ENCODE measurements at regions not wholly inside any gene's neighbourhood (a gene's known extent, or its start where the extent isn't known, plus 50 kb on each side); places are given as distances from the start of the nearest gene placed in this dataset.

- Histone ChIP-seq H3T11ph (ENCODE audit: low read length) (no peak overlapping the region), H2BK120ac (ENCODE audit: low read depth, low read length, poor library complexity, severe bottlenecking) (no peak overlapping the region), H3K4me2 (ENCODE audit: insufficient read depth, insufficient read length, low read length) (no peak overlapping the region), H3K23me2 (ENCODE audit: insufficient read length, low read depth, low read length, poor library complexity, severe bottlenecking) (no peaks in the 10 kb centered on the region), H4K5ac (ENCODE audit: insufficient read length, low read depth, low read length) (no peak overlapping the region), H3K23ac (ENCODE audit: insufficient read length, low read depth, low read length) (no peak overlapping the region), H3K9ac (ENCODE audit: extremely low read depth, insufficient read length, low read length) (no peak overlapping the region), H2BK5ac (ENCODE audit: insufficient read length, low read length) (no peak overlapping the region), H2BK12ac (ENCODE audit: insufficient read length, low read depth, low read length) (no peak overlapping the region), H4K20me1 (ENCODE audit: control insufficient read depth, insufficient read depth, insufficient read length) (no peaks in the 10 kb centered on the region), H3K79me1 (ENCODE audit: insufficient read depth, low read depth, low read length, poor library complexity, severe bottlenecking) (no peaks in the 10 kb centered on the region), H3K18ac (ENCODE audit: insufficient read length, low read depth, low read length) (no peak overlapping the region), H3K9me3 (ENCODE audit: control insufficient read depth, low read depth, low read length) (no peaks in the 10 kb centered on the region), H3K4ac (ENCODE audit: low read depth, low read length) (no peak overlapping the region), H3K4me1 (ENCODE audit: insufficient read depth, low read length) (no peaks in the 10 kb centered on the region), H2AFZ (ENCODE audit: low read length) (no peak overlapping the region), H2BK15ac (ENCODE audit: low read depth, low read length) (no peak overlapping the region), H3K56ac (ENCODE audit: insufficient read length, low read depth, low read length) (no peak overlapping the region), H4K8ac (replicated peaks; ENCODE audit: insufficient read length, low read depth, low read length) (no peak overlapping the region), H3K27ac (ENCODE audit: insufficient read length, low read depth, low read length) (no peak overlapping the region), H2BK20ac (ENCODE audit: low read depth, low read length, poor library complexity, severe bottlenecking) (no peak overlapping the region), H3K27me3 (ENCODE audit: insufficient read depth, low read length) (no peaks in the 10 kb centered on the region), H3K79me2 (ENCODE audit: insufficient read depth, low read length) (no peaks in the 10 kb centered on the region), H4K91ac (ENCODE audit: insufficient read length, low read depth, low read length) (no peak overlapping the region), H3K14ac (ENCODE audit: insufficient read depth, low read length) (no peak overlapping the region), H2AK5ac (ENCODE audit: insufficient read length, low read length) (no peak overlapping the region)
- no peak for TF ChIP-seq CTCF (conservative IDR thresholded peaks at IDR 0.05)
- WGBS (ENCODE audit: extremely low coverage, insufficient read length, low lambda C conversion rate) = no CpG with 5 or more reads among the region's 1 CpG
- DNase-seq = no peak
- Mint-ChIP-seq H3K4me3 (no peak overlapping the region), H3K36me3 (ENCODE audit: insufficient read depth in 1 of 3, low read depth in 3 of 3) (no peaks in the 10 kb centered on the region), H3K4me1 (no peaks in the 10 kb centered on the region), H3K9me3 (peaks cover 0 to 3% of the 10 kb centered on the region in 2 experiments; a peak in 2 of 5 replicates), H3K27ac (no peak overlapping the region), H3K27me3 (ENCODE audit: low read depth) (no peaks in the 10 kb centered on the region)
These were observed 135.4 kb upstream of the SERPINE2 start for GRCh38 chr2:224174521-224174920.

Measured in H9 (cell line).